ENCODE measurements at regions not wholly inside any gene's neighbourhood (a gene's known extent, or its start where the extent isn't known, plus 50 kb on each side); places are given as distances from the start of the nearest gene placed in this dataset.
A peak's percentile ranks its signal among the peaks of the same experiment; 100 is the strongest.
"Not testable (repeated sequence)": the region's sequence is repeated elsewhere in the genome, so short reads cannot be mapped to it uniquely, and the experiment has no call there.

DNA sequence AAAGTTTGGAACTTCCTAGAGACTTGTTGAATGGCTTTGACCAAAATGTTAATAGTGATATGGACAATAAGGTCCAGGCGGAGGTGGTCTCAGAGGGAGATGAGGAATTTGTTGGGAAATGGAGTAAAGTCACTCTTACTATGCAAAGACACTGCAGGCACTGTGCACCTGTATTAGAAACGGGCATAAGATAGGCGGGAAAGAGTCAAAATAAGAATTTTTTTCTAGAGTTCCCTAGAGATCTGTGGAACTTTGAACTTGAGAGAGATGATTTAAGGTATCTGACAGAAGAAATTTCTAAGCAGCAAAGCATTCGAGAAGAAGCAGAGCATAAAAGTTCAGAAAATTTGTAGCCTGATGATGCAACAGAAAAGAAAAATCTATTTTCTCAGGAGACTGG, 144.4 kb upstream of the C1QTNF3 start:
- DNase-seq; in situ Hi-C loops (cut with MboI; ENCODE audit: low pct_unique_long_range_greater_than_20kb, low sequenced_read_pairs): not testable (repeated sequence)

DNA sequence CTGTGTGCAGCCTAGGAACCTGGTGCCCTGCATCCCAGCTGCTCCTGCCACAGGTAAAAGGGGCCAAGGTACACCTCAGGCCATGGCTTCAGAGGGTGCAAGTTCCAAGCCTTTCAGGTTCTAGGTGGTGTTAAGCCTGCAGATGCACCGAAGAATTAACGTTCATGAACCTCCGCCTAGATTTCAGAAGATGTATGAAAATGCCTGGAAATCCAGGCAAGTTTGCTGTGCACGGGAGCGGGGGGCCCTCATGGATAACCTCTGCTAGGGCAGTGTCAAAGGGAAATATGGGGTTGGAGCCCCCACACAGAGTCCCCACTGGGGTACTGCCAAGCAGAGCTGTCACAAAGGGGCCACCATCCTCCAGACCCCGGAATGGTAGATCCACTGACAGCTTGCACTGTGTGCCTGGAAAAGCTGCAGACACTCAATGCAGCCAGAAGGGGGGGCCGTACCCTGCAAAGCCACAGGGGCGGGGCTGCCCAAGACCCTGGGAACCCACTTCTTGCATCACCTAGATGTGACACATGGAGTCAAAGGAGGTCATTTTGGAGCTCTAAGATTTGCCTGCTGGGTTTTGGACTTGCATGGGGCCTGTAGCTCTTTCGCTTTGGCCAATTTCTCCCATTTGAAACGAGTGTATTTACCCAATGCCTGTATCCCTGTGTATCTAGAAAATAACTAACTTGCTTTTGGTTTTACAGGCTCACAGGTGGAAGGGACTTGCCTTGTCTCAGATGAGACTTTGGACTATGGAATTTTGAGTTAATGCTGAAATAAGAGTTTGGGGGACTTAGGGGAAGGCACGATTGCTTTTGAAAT, 145.2 kb upstream of the C1QTNF3 start:
- DNase-seq, result peak; percentile 72

DNA sequence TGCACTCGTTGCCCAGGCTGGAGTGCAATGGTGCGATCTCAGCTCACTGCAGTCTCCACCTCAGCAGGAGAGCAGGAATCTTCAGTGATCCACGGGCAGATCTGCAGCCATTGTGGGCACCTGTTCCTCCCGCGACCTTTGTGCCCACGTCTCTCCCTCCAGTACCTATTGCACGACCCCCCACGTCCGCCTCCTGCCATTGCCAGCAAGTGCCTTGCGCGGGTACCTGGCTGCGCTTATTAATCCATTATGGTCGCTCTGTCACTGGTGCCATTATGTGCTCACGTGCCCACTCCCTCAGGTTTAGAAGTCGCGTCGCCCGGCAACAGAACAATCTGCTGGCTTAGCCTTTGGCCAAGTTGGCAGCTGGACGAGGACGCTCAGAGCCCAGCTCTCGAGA, 146.2 kb upstream of the C1QTNF3 start:
- DNase-seq; in situ Hi-C loops (cut with MboI; ENCODE audit: low pct_unique_long_range_greater_than_20kb, low sequenced_read_pairs): not testable (repeated sequence)

More for the DNA sequence above, 145.2 kb upstream of the C1QTNF3 start:
- in situ Hi-C loops (cut with MboI; ENCODE audit: low pct_unique_long_range_greater_than_20kb, low sequenced_read_pairs), result not testable (repeated sequence)

DNA sequence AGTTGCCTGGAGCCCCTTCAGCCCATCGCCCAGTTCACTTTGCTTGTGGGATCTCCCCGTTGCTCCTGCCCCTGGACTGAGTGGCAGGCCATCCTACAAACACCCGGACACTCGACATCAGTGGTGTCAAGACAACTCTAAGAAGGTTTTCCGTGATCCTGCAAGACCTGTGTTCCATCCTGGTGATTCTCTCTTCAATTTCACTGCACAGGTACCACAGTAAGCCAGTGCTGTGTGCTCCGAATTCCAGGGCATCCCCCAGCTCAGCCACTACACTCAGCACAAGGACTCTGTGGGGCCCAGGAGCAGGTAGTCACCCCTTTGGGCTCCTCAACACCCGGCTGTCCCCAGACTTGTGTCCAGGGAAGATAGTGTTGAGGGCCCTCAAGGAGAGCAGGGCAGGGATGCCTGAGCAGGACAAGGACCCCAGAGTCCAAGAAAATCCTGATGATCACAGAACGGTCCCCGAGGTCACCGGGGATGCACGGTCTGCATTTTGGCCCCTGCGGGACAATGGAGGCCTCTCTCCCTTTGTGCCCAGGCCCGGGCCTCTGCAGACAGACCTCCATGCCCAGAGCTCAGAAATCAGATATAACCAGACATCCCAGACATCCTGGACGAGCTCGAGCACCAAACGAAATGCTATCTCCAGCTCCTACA, 146.9 kb upstream of the C1QTNF3 start:
- in situ Hi-C loops (cut with MboI; ENCODE audit: low pct_unique_long_range_greater_than_20kb, low sequenced_read_pairs), result not testable (repeated sequence)

DNA sequence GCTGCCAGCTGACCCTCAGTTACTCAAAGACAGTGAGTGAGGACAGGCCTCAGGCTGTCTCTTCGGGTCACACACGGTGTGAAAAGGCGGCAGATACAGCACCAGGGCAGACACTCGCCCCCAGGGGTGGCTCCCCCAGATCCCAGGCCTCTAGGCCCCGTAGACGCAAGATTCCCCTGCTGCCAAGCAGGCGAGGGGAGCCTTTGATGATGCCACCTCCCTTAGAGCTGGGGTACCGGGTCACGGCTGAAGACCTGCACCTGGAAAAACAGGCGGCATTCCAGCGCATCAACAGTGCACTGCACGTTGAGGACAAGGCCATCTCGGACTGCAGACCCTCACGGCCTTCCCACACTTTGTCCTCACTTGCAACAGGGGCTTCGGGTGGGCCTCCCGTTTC, 147.5 kb upstream of the C1QTNF3 start:
- DNase-seq; in situ Hi-C loops (cut with MboI; ENCODE audit: low pct_unique_long_range_greater_than_20kb, low sequenced_read_pairs): not testable (repeated sequence)

More for the DNA sequence above, 146.9 kb upstream of the C1QTNF3 start:
- DNase-seq, result peak; percentile 2

- in situ Hi-C loops (cut with MboI; ENCODE audit: low pct_unique_long_range_greater_than_20kb, low sequenced_read_pairs), result not testable (repeated sequence)
- DNase-seq, result peak; percentile 4
Measured at GRCh38 chr5:34191279-34191744, 148.3 kb upstream of the C1QTNF3 start.

DNA sequence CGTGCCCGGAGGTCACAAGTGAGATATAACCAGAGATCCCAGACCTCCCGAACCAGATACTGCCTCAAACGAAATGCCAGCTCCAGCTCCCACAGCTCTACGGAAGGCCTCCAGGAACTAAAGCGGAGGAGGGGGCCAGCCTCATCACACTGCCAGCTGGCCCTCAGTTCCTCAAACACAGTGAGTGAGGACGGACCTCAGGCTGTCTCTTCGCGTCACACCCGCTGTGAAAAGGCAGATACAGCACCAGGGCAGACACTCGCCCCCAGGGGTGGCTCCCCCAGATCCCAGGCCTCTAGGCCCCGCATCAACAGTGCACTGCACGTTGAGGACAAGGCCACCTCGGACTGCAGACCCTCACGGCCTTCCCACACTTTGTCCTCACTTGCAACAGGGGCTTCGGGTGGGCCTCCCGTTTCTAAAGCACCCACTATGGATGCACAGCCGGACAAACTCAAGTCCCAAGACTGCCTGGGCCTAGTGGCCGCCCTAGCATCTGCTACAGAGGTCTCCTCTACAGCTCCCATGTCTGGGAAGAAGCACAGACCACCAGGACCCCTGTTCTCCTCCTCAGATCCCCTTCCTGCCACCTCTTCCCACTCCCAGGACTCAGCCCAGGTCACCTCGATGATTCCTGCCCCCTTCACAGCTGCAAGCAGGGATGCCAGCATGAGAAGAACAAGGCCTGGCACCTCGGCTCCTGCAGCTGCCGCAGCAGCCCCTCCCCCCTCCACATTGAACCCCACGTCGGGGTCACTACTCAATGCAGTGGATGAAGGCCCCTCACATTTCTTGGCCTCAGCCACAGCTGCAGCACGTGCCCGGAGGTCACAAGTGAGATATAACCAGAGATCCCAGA, 149.3 kb upstream of the C1QTNF3 start:
- in situ Hi-C loops (cut with MboI; ENCODE audit: low pct_unique_long_range_greater_than_20kb, low sequenced_read_pairs), result not testable (repeated sequence)
- DNase-seq, result peak; percentile 65

DNA sequence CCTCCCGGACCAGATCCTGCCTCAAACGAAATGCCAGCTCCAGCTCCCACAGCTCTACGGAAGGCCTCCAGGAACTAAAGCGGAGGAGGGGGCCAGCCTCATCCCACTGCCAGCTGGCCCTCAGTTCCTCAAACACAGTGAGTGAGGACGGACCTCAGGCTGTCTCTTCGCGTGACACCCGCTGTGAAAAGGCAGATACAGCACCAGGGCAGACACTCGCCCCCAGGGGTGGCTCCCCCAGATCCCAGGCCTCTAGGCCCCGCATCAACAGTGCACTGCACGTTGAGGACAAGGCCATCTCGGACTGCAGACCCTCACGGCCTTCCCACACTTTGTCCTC, 149.9 kb upstream of the C1QTNF3 start:
- in situ Hi-C loops (cut with MboI; ENCODE audit: low pct_unique_long_range_greater_than_20kb, low sequenced_read_pairs); DNase-seq: not testable (repeated sequence)

DNA sequence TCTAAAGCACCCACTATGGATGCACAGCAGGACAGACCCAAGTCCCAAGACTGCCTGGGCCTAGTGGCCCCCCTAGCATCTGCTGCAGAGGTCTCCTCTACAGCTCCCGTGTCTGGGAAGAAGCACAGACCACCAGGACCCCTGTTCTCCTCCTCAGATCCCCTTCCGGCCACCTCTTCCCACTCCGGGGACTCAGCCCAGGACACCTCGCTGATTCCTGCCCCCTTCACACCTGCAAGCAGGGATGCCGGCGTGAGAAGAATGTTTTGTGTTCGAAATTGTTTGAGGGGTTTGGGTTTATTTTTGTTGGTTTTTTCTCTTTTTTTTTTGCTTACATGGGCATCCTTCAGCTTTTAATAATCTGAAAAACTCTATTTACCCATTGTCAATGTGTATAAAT, 150.3 kb upstream of the C1QTNF3 start:
- peak; percentile 3 for DNase-seq
- in situ Hi-C loops (cut with MboI; ENCODE audit: low pct_unique_long_range_greater_than_20kb, low sequenced_read_pairs), result not testable (repeated sequence)

GRCh38 chr5:34193804-34194203, 150.8 kb upstream of the C1QTNF3 start:
- in situ Hi-C loops (cut with MboI; ENCODE audit: low pct_unique_long_range_greater_than_20kb, low sequenced_read_pairs), result not testable (repeated sequence)
- DNase-seq, result peak; percentile 53

DNA sequence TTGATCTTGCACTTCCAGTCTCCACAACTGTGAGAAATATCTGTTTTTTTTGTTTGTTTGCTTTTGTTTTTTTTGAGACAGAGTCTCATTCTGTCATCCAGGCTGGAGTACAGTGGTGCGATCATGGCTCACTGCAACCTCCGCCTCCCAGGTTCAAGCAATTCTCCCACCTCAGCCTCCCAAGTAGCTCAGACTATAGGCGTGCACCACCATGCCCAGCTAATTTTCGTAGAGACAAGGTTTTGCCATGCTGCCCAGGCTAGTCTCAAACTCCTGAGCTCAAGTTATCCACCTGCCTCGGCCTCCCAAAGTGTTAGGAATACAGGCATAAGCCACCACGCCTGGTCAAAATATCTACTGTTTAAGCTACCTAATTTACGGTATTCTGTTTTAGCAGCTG, 153.1 kb upstream of the C1QTNF3 start:
- in situ Hi-C loops (cut with MboI; ENCODE audit: low pct_unique_long_range_greater_than_20kb, low sequenced_read_pairs); DNase-seq: not testable (repeated sequence)

DNA sequence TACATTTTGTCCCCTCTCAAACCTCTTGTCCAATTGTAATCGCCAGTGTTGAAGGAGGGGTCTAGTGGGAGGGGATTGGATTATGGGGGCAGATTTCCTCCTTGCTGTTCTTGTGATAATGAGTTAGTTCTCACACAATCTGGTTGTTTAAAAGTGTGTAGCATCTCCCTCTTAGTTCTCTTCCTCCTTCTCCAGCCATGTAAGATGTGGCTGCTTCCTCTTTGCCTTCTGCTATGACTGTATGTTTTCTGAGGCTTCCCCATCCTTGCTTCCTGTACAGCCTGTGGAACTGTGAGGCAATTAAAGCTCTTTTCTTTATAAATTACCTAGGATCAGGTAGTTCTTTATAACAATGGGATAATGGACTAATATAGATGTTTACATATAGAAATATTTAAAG, 162.3 kb upstream of the C1QTNF3 start:
- peak; percentile 38 for DNase-seq
- in situ Hi-C loops (cut with MboI; ENCODE audit: low pct_unique_long_range_greater_than_20kb, low sequenced_read_pairs), result not testable (repeated sequence)

DNA sequence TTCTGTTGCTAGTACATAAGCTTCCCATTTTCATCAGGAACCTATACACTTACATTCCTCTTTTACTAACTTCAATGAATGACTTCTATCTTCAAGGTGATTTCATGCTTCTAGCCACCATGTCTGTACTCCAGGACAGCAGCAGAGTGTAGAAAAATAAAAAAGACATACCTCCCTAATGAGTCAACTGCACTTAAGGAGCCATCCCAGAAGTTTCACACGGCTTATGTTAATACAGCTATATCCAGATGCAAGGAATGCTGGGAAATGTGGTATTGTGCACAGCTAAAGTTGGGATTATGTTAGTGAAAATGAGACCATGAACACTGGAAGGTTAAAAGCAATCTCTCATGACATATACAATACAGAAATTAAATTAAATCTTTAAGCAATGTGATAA, 174.4 kb upstream of the C1QTNF3 start:
- in situ Hi-C loops (cut with MboI; ENCODE audit: low pct_unique_long_range_greater_than_20kb, low sequenced_read_pairs), result not testable (repeated sequence)

GRCh38 chr5:34221329-34222073, 178.5 kb upstream of the C1QTNF3 start:
- in situ Hi-C loops (cut with MboI; ENCODE audit: low pct_unique_long_range_greater_than_20kb, low sequenced_read_pairs); DNase-seq: not testable (repeated sequence)

More for the DNA sequence above, 174.4 kb upstream of the C1QTNF3 start:
- DNase-seq, result not testable (repeated sequence)

DNA sequence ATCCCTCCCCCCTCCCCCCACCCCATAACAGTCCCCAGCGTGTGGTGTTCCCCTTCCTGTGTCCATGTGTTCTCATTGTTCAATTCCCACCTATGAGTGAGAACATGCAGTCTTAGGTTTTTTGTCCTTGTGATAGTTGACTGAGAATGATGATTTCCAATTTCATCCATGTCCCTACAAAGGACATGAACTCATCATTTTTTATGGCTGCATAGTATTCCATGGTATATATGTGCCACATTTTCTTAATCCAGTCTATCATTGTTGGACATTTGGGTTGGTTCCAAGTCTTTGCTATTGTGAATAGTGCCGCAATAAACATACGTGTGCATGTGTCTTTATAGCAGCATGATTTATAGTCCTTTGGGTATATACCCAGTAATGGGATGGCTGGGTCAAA, 180.1 kb upstream of the C1QTNF3 start:
- DNase-seq; in situ Hi-C loops (cut with MboI; ENCODE audit: low pct_unique_long_range_greater_than_20kb, low sequenced_read_pairs): not testable (repeated sequence)

GRCh38 chr5:34230402-34230801, 187.4 kb upstream of the C1QTNF3 start:
- in situ Hi-C loops (cut with MboI; ENCODE audit: low pct_unique_long_range_greater_than_20kb, low sequenced_read_pairs); DNase-seq: not testable (repeated sequence)

GRCh38 chr5:34243802-34244201, 200.8 kb upstream of the C1QTNF3 start:
- in situ Hi-C loops (cut with MboI; ENCODE audit: low pct_unique_long_range_greater_than_20kb, low sequenced_read_pairs); DNase-seq: not testable (repeated sequence)

DNA sequence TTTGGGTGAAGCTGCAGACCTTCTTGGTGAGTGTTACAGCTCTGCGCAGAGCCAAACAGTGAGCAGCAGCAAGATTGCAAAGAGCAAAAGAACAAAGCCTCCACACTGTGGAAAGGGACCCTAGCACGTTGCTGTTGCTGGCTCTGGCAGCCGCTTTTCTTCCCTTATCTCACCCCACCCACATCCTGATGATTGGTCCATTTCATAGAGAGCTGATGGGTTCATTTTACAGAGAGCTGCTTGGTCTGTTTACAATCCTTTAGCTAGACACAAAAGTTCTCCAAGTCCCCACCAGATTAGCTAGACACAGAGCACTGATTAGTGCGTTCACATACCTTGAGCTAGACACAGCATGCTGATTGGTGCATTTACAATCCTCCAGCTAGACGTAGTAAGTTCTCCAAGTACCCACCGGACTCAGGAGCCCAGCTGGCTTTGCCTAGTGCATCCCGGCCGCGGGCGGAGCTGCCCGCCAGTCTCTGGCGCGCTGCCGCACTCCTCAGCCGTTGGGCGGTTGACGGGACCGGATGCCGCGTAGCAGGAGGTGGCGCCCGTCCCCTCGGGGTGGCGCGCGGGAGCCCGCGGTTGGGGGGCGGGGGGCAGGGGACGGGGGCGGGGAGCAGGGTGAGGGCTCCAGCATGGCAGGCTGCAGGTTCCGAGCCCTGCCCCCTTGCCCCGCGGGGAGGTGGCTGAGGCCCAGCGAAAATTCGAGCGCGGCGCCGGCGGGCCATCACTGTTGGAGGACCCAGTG, 201.4 kb upstream of the C1QTNF3 start:
- in situ Hi-C loops (cut with MboI; ENCODE audit: low pct_unique_long_range_greater_than_20kb, low sequenced_read_pairs), result not testable (repeated sequence)
- DNase-seq, result peak; percentile 43
